ENCODE measurements at regions not wholly inside any gene's neighbourhood (a gene's known extent, or its start where the extent isn't known, plus 50 kb on each side); places are given as distances from the start of the nearest gene placed in this dataset.

- WGBS, 2 donors = 63 to 84% methylated on average over 1 of the region's 1 CpG
- no peak for TF ChIP-seq CTCF (IDR thresholded peaks at IDR 0.05; ENCODE audit: control extremely low read depth, extremely low read depth)
- DNase-seq (no peak), ATAC-seq (ENCODE audit: insufficient read depth, low FRiP score) (no peak)
- no peaks in the 10 kb centered on the region for H3K27me3 ChIP-seq (ENCODE audit: control insufficient read depth in 3 of 3, insufficient read depth in 3 of 3, low read length in 2 of 3)
- peaks cover 0 to 2% (median 0%) of the 10 kb centered on the region in 5 donors for H3K4me1 ChIP-seq (ENCODE audit: control insufficient read depth in 5 of 5, insufficient read depth in 5 of 5, low read length in 5 of 5)
- no peaks in the 10 kb centered on the region for H3K9me3 ChIP-seq (ENCODE audit: control insufficient read depth in 4 of 4, insufficient read depth in 3 of 4, low read length in 3 of 4)
- H3K27ac ChIP-seq (ENCODE audit: low read depth in 1 of 2, low read length in 1 of 2) = no peak overlapping the region
- H3K36me3 ChIP-seq (ENCODE audit: control insufficient read depth in 4 of 4, insufficient read depth in 4 of 4, low read length in 4 of 4) = no peaks in the 10 kb centered on the region
- no peak overlapping the region for H3K9ac ChIP-seq (ENCODE audit: insufficient read depth in 1 of 2, low read length in 2 of 2)
- H3K4me3 ChIP-seq = no peak overlapping the region
Measured at GRCh38 chr7:88516429-88516828, 209.7 kb upstream of the STEAP4 start.

- Histone ChIP-seq H3K4me1 (ENCODE audit: control insufficient read depth in 5 of 5, insufficient read depth in 5 of 5, low read length in 5 of 5) (peaks cover 0 to 2% (median 0%) of the 10 kb centered on the region in 5 donors), H3K9me3 (ENCODE audit: control insufficient read depth in 4 of 4, insufficient read depth in 3 of 4, low read length in 3 of 4) (peaks cover 0 to 5% (median under 1%) of the 10 kb centered on the region in 4 donors), H3K4me3 (no peak overlapping the region), H3K27ac (ENCODE audit: low read depth in 1 of 2, low read length in 1 of 2) (no peak overlapping the region), H3K9ac (ENCODE audit: insufficient read depth in 1 of 2, low read length in 2 of 2) (no peak overlapping the region), H3K36me3 (ENCODE audit: control insufficient read depth in 4 of 4, insufficient read depth in 4 of 4, low read length in 4 of 4) (no peaks in the 10 kb centered on the region), H3K27me3 (ENCODE audit: control insufficient read depth in 3 of 3, insufficient read depth in 3 of 3, low read length in 2 of 3) (no peaks in the 10 kb centered on the region)
- ATAC-seq (ENCODE audit: insufficient read depth, low FRiP score) = no peak
- TF ChIP-seq CTCF (IDR thresholded peaks at IDR 0.05; ENCODE audit: control extremely low read depth, extremely low read depth) = no peak
- 84 to 91% methylated on average over 1 of the region's 1 CpG for WGBS, 2 donors
- DNase-seq = peak in 2 of 3 donors; percentile 44 to 70
Measured at GRCh38 chr7:88515301-88515700, 208.6 kb upstream of the STEAP4 start.

DNA sequence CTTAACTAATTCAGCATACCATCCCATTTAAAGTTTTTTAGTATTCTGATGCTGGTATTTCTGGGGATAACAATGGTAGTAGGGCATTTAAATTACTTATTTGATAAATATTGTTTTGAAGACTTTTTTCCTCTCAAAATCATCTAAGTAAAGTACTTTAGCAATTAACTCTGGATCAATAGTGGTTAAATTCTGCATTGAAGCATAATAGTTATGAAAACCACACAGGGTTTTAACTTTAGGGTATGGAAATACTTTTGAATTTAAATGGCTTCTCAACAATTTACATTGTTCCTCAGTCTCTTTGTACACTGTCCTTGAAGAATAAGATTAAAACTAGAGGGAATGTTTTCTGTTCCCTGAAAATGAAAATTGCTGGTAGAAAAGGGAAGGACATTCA lies 202.6 kb upstream of the STEAP4 start:
- ATAC-seq (ENCODE audit: insufficient read depth, low FRiP score) = no peak
- no peak for TF ChIP-seq CTCF (IDR thresholded peaks at IDR 0.05; ENCODE audit: control extremely low read depth, extremely low read depth)

DNA sequence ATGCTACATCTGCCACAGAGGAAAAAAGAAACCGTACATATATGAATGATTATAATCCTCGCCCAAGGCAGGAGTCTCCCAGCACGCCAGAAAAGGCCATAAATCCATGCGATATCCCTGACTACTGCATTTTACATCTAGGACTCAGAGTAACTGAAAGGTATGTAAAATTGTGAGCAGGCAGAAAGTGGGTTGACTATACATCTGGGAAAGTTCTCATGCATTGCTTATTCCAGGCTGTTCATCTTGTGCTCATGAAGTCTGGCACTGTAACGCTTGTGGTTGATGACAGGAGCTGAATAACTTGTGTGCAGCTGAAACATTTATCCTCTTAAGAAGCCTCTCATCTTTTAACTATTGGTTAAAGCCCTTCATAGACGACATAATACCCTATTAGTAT lies 193.4 kb upstream of the STEAP4 start:
- Histone ChIP-seq H3K9ac (ENCODE audit: insufficient read depth in 1 of 2, low read length in 2 of 2) (no peak overlapping the region), H3K36me3 (ENCODE audit: control insufficient read depth in 4 of 4, insufficient read depth in 4 of 4, low read length in 4 of 4) (no peaks in the 10 kb centered on the region), H3K4me3 (no peak overlapping the region), H3K27me3 (ENCODE audit: control insufficient read depth in 3 of 3, insufficient read depth in 3 of 3, low read length in 2 of 3) (no peaks in the 10 kb centered on the region), H3K4me1 (ENCODE audit: control insufficient read depth in 5 of 5, insufficient read depth in 5 of 5, low read length in 5 of 5) (no peaks in the 10 kb centered on the region), H3K9me3 (ENCODE audit: control insufficient read depth in 4 of 4, insufficient read depth in 3 of 4, low read length in 3 of 4) (no peaks in the 10 kb centered on the region), H3K27ac (ENCODE audit: low read depth in 1 of 2, low read length in 1 of 2) (no peak overlapping the region)
- DNase-seq = no peak
- WGBS, 2 donors = 67 to 83% methylated on average over 6 of the region's 6 CpGs
- ATAC-seq (ENCODE audit: insufficient read depth, low FRiP score) = no peak
- TF ChIP-seq CTCF (IDR thresholded peaks at IDR 0.05; ENCODE audit: control extremely low read depth, extremely low read depth) = no peak

More for the DNA sequence above, 202.6 kb upstream of the STEAP4 start:
- DNase-seq = no peak
- H3K27me3 ChIP-seq (ENCODE audit: control insufficient read depth in 3 of 3, insufficient read depth in 3 of 3, low read length in 2 of 3) = no peaks in the 10 kb centered on the region
- no peaks in the 10 kb centered on the region for H3K4me1 ChIP-seq (ENCODE audit: control insufficient read depth in 5 of 5, insufficient read depth in 5 of 5, low read length in 5 of 5)
- no peak overlapping the region for H3K4me3 ChIP-seq
- no peak overlapping the region for H3K27ac ChIP-seq (ENCODE audit: low read depth in 1 of 2, low read length in 1 of 2)
- H3K36me3 ChIP-seq (ENCODE audit: control insufficient read depth in 4 of 4, insufficient read depth in 4 of 4, low read length in 4 of 4) = no peaks in the 10 kb centered on the region
- H3K9ac ChIP-seq (ENCODE audit: insufficient read depth in 1 of 2, low read length in 2 of 2) = no peak overlapping the region
- peaks cover 0 to 5% (median 1%) of the 10 kb centered on the region in 4 donors for H3K9me3 ChIP-seq (ENCODE audit: control insufficient read depth in 4 of 4, insufficient read depth in 3 of 4, low read length in 3 of 4)

Data from lung (tissue), 11 donors.